Liver (tissue), 7 donors: ENCODE measurements at regions not wholly inside any gene's neighbourhood (a gene's known extent, or its start where the extent isn't known, plus 50 kb on each side); places are given as distances from the start of the nearest gene placed in this dataset.

Experiments
- DNase-seq: peaks from one replicate; pipeline ENCODE4 v3.0.0-alpha.2; 2017; ENCODE audit warnings: low spot score
- H3K27ac ChIP-seq, 2 donors: one replicate each; pipeline ENCODE4 v1.7.0; 2013; ENCODE audit warnings: inconsistent platforms in 2 of 2, low read length in 2 of 2, control low read depth in 1 of 2, low read depth in 1 of 2, mild to moderate bottlenecking in 1 of 2
- H3K27me3 ChIP-seq, 4 donors: one replicate each; pipeline versions ENCODE4 v1.6.1 to v1.7.0; 2013; ENCODE audit warnings: low read length in 3 of 4, inconsistent platforms in 1 of 4, mild to moderate bottlenecking in 1 of 4, moderate library complexity in 1 of 4; ENCODE audit not compliant: control insufficient read depth in 4 of 4, insufficient read depth in 4 of 4
- H3K36me3 ChIP-seq, 4 donors: one replicate each; pipeline versions ENCODE4 v1.6.1 to v1.7.0; 2013; ENCODE audit warnings: low read length in 3 of 4, mild to moderate bottlenecking in 3 of 4, low read depth in 1 of 4, moderate library complexity in 1 of 4; ENCODE audit not compliant: control insufficient read depth in 4 of 4, insufficient read depth in 3 of 4
- H3K4me1 ChIP-seq, 4 donors: one replicate each; pipeline versions ENCODE4 v1.6.1 to v1.7.0; 2013; ENCODE audit warnings: low read length in 3 of 4, mild to moderate bottlenecking in 3 of 4, moderate library complexity in 1 of 4; ENCODE audit not compliant: control insufficient read depth in 4 of 4, insufficient read depth in 4 of 4
- H3K4me3 ChIP-seq, 3 donors: one replicate each; pipeline versions ENCODE4 v1.6.1 to v1.7.0; 2013; ENCODE audit warnings: low read length in 3 of 3, control low read depth in 1 of 3, low read depth in 1 of 3, mild to moderate bottlenecking in 1 of 3
- H3K9ac ChIP-seq, 2 donors: one replicate each; pipeline ENCODE4 v1.7.0; 2013; ENCODE audit warnings: low read length in 2 of 2, mild to moderate bottlenecking in 2 of 2, moderate library complexity in 2 of 2, control low read depth in 1 of 2, low read depth in 1 of 2
- H3K9me3 ChIP-seq, 4 donors: one replicate each; pipeline versions ENCODE4 v1.6.1 to v1.7.0; 2013; ENCODE audit warnings: low read length in 3 of 4; ENCODE audit not compliant: control insufficient read depth in 4 of 4
- EGR1 ChIP-seq, 2 donors: IDR thresholded peaks; 2 replicates each; pipeline ENCODE4 v1.6.1; 2016 to 2018; ENCODE audit warnings: antibody characterized with exemption in 2 of 2, low read depth in 2 of 2
- FOXA1 ChIP-seq: IDR thresholded peaks from 2 replicates; pipeline ENCODE4 v1.6.1; 2016; ENCODE audit warnings: antibody characterized with exemption
- GABPA ChIP-seq, 2 donors: IDR thresholded peaks in 1 of 2; conservative IDR thresholded peaks in 1 of 2; 2 replicates each; pipeline ENCODE4 v1.6.1; 2016; ENCODE audit warnings: antibody characterized with exemption in 2 of 2, mild to moderate bottlenecking in 1 of 2, moderate library complexity in 1 of 2
- JUND ChIP-seq, 2 donors: IDR thresholded peaks; 2 replicates each; pipeline ENCODE4 v1.6.1; 2016; ENCODE audit warnings: antibody characterized with exemption in 2 of 2
- MAX ChIP-seq: IDR thresholded peaks from 2 replicates; pipeline ENCODE4 v1.6.1; 2016; ENCODE audit warnings: antibody characterized with exemption
- NR2F2 ChIP-seq: IDR thresholded peaks from 2 replicates; pipeline ENCODE4 v1.6.1; 2016; ENCODE audit warnings: antibody characterized with exemption
- RAD21 ChIP-seq, 2 donors: IDR thresholded peaks; 2 replicates each; pipeline ENCODE4 v1.6.1; 2016; ENCODE audit warnings: antibody characterized with exemption in 2 of 2, mild to moderate bottlenecking in 2 of 2
- REST ChIP-seq: IDR thresholded peaks from 2 replicates; pipeline ENCODE4 v1.6.1; 2016; ENCODE audit warnings: antibody characterized with exemption, mild to moderate bottlenecking
- RXRA ChIP-seq, 2 donors: IDR thresholded peaks; 2 replicates each; pipeline ENCODE4 v1.6.1; 2017 to 2018; ENCODE audit warnings: antibody characterized with exemption in 2 of 2, mild to moderate bottlenecking in 1 of 2
- TAF1 ChIP-seq: conservative IDR thresholded peaks from 2 replicates; pipeline ENCODE4 v1.6.1; 2016; ENCODE audit warnings: antibody characterized with exemption, mild to moderate bottlenecking
- YY1 ChIP-seq: IDR thresholded peaks from 2 replicates; pipeline ENCODE4 v1.6.1; 2016; ENCODE audit warnings: antibody characterized with exemption, mild to moderate bottlenecking
- WGBS: extraction: QIAGEN DNeasy Blood & Tissue Kit; methylation state at CpG from one replicate; pipeline ENCODE4 v1.1.7; 2013; 5-methylcytosine and 5-hydroxymethylcytosine counted together
- TF ChIP-seq, protein P1 (sequence below): IDR thresholded peaks from 2 replicates; pipeline ENCODE4 v1.6.1; 2016; ENCODE audit warnings: antibody characterized with exemption
- TF ChIP-seq, protein P2 (sequence below): IDR thresholded peaks from 2 replicates; pipeline ENCODE4 v1.6.1; 2016; ENCODE audit warnings: antibody characterized with exemption
- donor health status: healthy.
- donor health status: healthy.
- donor health status: healthy.
- donor health status: healthy.

- H3K27ac ChIP-seq: no peak overlapping the region
- TF ChIP-seq MAX (no peak), REST (no peak), TAF1 (no peak), JUND (IDR thresholded peaks at IDR 0.05) (no peak), RXRA (IDR thresholded peaks at IDR 0.05) (no peak)
- TF ChIP-seq, protein P1, sequence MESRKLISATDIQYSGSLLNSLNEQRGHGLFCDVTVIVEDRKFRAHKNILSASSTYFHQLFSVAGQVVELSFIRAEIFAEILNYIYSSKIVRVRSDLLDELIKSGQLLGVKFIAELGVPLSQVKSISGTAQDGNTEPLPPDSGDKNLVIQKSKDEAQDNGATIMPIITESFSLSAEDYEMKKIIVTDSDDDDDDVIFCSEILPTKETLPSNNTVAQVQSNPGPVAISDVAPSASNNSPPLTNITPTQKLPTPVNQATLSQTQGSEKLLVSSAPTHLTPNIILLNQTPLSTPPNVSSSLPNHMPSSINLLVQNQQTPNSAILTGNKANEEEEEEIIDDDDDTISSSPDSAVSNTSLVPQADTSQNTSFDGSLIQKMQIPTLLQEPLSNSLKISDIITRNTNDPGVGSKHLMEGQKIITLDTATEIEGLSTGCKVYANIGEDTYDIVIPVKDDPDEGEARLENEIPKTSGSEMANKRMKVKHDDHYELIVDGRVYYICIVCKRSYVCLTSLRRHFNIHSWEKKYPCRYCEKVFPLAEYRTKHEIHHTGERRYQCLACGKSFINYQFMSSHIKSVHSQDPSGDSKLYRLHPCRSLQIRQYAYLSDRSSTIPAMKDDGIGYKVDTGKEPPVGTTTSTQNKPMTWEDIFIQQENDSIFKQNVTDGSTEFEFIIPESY: no peak
- no peaks in the 10 kb centered on the region for H3K4me1 ChIP-seq
- DNase-seq: no peak
- WGBS: 79% methylated on average over 2 of the region's 2 CpGs
- H3K9me3 ChIP-seq: no peaks in the 10 kb centered on the region
- no peak overlapping the region for H3K4me3 ChIP-seq
- no peaks in the 10 kb centered on the region for H3K36me3 ChIP-seq
- peaks cover 0 to 6% (median 0%) of the 10 kb centered on the region in 4 donors for H3K27me3 ChIP-seq
- no peak overlapping the region for H3K9ac ChIP-seq
These were observed 81.3 kb upstream of the CXCL12 start for GRCh38 chr10:44466236-44466635.

GRCh38 chr10:44467090-44467489, 82.2 kb upstream of the CXCL12 start:
- peaks cover 0 to 6% (median 0%) of the 10 kb centered on the region in 4 donors for H3K27me3 ChIP-seq
- H3K9me3 ChIP-seq: no peaks in the 10 kb centered on the region
- no peak for DNase-seq
- no peak overlapping the region for H3K4me3 ChIP-seq
- H3K36me3 ChIP-seq: no peaks in the 10 kb centered on the region
- H3K27ac ChIP-seq: no peak overlapping the region
- H3K4me1 ChIP-seq: no peaks in the 10 kb centered on the region
- no peak for TF ChIP-seq RAD21 (IDR thresholded peaks at IDR 0.05)
- 85% methylated on average over 2 of the region's 2 CpGs for WGBS
- H3K9ac ChIP-seq: no peak overlapping the region

- no peaks in the 10 kb centered on the region for H3K4me1 ChIP-seq
- no peak for DNase-seq
- H3K9me3 ChIP-seq: no peaks in the 10 kb centered on the region
- H3K4me3 ChIP-seq: no peak overlapping the region
- no peak overlapping the region for H3K9ac ChIP-seq
- H3K36me3 ChIP-seq: no peaks in the 10 kb centered on the region
- peaks cover 0 to 6% (median 0%) of the 10 kb centered on the region in 4 donors for H3K27me3 ChIP-seq
- no peak overlapping the region for H3K27ac ChIP-seq
- 90% methylated on average over 4 of the region's 4 CpGs for WGBS
- TF ChIP-seq YY1 (no peak), FOXA1 (no peak), RXRA (IDR thresholded peaks at IDR 0.05) (no peak), JUND (IDR thresholded peaks at IDR 0.05) (no peak), NR2F2 (no peak), GABPA (IDR thresholded peaks at IDR 0.05 in 1 of 2, conservative IDR thresholded peaks at IDR 0.05 in 1 of 2) (no peak), EGR1 (IDR thresholded peaks at IDR 0.05; ENCODE audit: low read depth in 2 of 2) (no peak), TAF1 (no peak)
- TF ChIP-seq, protein P2, sequence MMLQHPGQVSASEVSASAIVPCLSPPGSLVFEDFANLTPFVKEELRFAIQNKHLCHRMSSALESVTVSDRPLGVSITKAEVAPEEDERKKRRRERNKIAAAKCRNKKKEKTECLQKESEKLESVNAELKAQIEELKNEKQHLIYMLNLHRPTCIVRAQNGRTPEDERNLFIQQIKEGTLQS: no peak
These were observed 83.0 kb upstream of the CXCL12 start for GRCh38 chr10:44467900-44468299.
